Muscle layer of duodenum (tissue), 2 donors: ENCODE measurements at regions not wholly inside any gene's neighbourhood (a gene's known extent, or its start where the extent isn't known, plus 50 kb on each side); places are given as distances from the start of the nearest gene placed in this dataset.

Experiments used
- H3K27ac ChIP-seq: one replicate; pipeline ENCODE4 v1.7.0; 2013; ENCODE audit warnings: mild to moderate bottlenecking, low read length
- H3K27me3 ChIP-seq: one replicate; pipeline ENCODE4 v1.7.0; 2013; ENCODE audit warnings: low read depth, mild to moderate bottlenecking, control low read depth, low read length
- H3K36me3 ChIP-seq, 2 donors: one replicate each; pipeline ENCODE4 v1.7.0; 2013; ENCODE audit warnings: low read length in 2 of 2, control low read depth in 1 of 2, mild to moderate bottlenecking in 1 of 2; ENCODE audit not compliant: insufficient read depth in 2 of 2, control insufficient read depth in 1 of 2
- H3K4me1 ChIP-seq, 2 donors: one replicate each; pipeline ENCODE4 v1.7.0; 2013; ENCODE audit warnings: low read length in 2 of 2, mild to moderate bottlenecking in 2 of 2, control low read depth in 1 of 2, moderate library complexity in 1 of 2; ENCODE audit not compliant: insufficient read depth in 2 of 2, control insufficient read depth in 1 of 2
- H3K4me3 ChIP-seq, 2 donors: one replicate each; pipeline ENCODE4 v1.7.0; 2013; ENCODE audit warnings: low read length in 2 of 2, low read depth in 1 of 2, mild to moderate bottlenecking in 1 of 2
- H3K9me3 ChIP-seq, 2 donors: one replicate each; pipeline ENCODE4 v1.7.0; 2013; ENCODE audit warnings: low read length in 2 of 2, control low read depth in 1 of 2, mild to moderate bottlenecking in 1 of 2; ENCODE audit not compliant: control insufficient read depth in 1 of 2
- donor health status: healthy.

DNA sequence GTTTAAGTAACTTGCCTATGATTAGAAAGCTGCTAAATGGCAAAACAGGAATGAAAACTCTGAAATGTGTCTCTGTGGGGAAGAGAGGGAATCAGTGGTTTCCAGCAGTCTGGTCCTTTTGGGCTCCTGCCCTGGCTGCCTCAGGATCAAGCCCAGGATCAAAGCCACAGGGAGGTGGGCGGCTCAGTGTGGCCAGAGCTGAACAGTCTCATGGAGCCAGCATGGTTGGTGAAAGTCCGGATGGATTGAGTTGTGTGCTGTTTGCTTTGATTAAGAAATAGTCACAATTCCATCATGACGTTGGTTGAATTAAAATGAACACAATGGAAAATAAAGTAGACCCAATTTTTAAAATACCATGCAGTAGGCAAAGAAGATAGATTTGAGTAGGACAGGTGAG, 344.2 kb downstream of the LPIN1 start:
- Histone ChIP-seq H3K36me3 (no peaks in the 10 kb centered on the region), H3K27ac (no peak overlapping the region), H3K9me3 (no peaks in the 10 kb centered on the region), H3K4me3 (no peak overlapping the region), H3K27me3 (no peaks in the 10 kb centered on the region), H3K4me1 (no peaks in the 10 kb centered on the region)

DNA sequence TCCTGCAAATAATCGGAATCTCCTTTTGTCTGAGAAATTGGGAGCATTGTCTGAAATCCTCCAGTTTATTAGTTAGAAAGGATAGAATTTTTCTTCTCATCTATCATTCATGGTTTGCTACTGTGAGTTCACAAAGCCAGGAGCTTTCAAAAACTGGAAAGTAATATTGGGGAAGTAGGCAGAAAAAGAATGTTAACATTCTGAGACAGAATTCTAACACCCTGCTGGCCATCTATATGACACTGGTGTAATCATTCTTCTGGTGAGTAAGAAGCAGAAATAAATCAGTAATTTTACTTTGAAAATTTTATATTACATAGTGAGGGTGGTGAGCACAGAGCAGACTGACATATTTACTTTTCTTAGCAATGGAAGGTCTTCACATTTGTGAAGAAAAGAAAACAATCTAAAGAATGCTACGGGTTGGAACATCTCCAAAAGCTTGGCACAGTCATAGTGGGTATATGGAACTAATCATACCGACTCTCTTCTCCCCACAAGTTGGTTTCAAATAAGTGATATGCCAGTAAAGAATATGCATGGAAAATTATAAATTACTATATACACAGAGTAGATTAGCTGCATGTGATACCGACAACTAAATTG, 344.9 kb downstream of the LPIN1 start:
- no peaks in the 10 kb centered on the region for H3K4me1 ChIP-seq
- no peaks in the 10 kb centered on the region for H3K36me3 ChIP-seq
- H3K9me3 ChIP-seq, result no peaks in the 10 kb centered on the region
- no peak overlapping the region for H3K4me3 ChIP-seq
- no peak overlapping the region for H3K27ac ChIP-seq
- no peaks in the 10 kb centered on the region for H3K27me3 ChIP-seq

DNA sequence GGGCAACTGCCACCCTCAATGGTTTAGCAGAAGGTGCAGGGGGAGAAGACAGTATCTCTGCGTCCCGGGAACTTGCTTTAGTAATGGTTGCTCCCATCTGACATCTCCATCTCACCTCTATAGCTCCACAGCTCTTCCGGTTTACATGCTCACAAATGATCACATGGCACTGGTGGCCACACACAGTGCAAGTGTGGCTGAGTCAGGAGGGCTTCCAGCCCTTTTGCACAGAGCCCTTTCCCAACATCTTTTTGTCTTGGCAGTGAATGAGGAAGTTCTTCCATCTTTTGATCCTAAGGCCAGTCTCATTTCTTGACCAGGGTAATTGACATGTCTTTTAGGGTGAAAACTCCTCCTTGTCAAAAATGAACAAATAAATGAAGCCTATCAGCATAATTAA, 347.7 kb downstream of the LPIN1 start:
- H3K27ac ChIP-seq, result no peak overlapping the region
- no peaks in the 10 kb centered on the region for H3K9me3 ChIP-seq
- no peaks in the 10 kb centered on the region for H3K36me3 ChIP-seq
- H3K4me1 ChIP-seq, result no peaks in the 10 kb centered on the region
- H3K27me3 ChIP-seq, result no peaks in the 10 kb centered on the region
- no peak overlapping the region for H3K4me3 ChIP-seq

DNA sequence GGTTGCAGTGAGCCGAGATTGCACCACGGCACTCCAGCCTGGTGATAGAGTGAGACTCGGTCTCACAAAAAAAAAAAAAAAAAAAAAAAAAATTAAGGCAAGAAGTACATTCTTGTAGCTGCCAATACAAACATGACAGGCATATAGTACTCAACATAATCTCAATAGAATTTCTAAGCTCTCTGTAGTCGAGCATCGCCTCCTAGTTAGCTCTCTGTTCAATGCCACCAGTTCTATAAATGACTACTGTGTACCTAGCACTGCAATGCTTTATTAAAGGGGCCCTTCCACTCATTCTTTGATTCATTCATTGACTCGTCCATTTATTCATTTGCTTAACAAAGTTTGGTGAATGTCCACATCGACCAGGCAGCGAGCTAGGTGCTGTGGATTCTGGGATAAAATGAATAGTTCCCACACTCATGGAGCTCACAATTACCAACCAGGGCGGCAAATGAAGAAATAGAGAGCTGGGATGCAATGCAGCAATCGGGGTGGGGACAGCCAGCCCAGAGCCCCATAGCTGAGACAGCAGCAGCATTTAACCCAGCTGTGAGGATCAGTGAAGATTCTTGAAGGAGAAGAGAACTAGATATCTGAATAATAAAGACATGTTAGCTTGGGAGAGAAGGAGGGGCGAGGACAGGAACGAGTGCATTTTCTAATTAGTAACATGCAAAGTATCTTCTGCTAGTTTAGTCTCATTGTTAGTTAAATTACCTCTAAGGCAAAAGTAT, 349.8 kb downstream of the LPIN1 start:
- no peaks in the 10 kb centered on the region for H3K27me3 ChIP-seq
- H3K9me3 ChIP-seq, result no peaks in the 10 kb centered on the region
- H3K4me3 ChIP-seq, result no peak overlapping the region
- H3K27ac ChIP-seq, result no peak overlapping the region
- H3K4me1 ChIP-seq, result no peaks in the 10 kb centered on the region
- H3K36me3 ChIP-seq, result no peaks in the 10 kb centered on the region

DNA sequence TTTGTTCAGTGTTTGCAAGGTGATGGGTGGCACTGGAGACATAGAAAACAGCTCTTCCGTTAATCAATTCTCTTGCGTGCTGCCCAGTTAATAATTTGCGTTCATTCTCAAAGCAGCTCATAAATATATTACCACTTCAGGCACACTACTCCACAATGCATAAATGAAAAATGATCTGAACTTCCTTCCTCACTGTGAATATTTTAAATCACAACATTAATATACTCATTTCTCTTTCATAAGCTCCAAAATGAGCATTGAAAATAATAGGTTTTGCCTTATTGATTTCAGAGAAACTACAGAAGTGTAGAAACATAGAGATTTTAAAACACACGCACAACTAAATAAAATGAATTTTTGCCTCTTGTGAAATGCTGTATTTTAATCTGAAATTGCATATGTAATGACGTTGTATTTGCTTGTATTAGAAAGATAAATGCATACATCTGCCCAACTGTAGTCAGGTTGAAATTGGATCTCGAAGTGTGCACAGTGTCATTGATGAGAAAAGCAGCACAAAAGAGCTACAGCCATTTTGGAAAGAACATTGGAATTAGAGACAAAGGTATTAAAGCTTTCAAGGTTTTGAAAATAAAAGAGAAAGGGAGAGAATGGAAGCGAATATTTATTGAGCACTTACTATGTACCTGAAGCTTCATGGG, 350.5 kb downstream of the LPIN1 start:
- Histone ChIP-seq H3K36me3 (no peaks in the 10 kb centered on the region), H3K27me3 (no peaks in the 10 kb centered on the region), H3K9me3 (no peaks in the 10 kb centered on the region), H3K4me1 (no peaks in the 10 kb centered on the region), H3K27ac (no peak overlapping the region), H3K4me3 (no peak overlapping the region)

DNA sequence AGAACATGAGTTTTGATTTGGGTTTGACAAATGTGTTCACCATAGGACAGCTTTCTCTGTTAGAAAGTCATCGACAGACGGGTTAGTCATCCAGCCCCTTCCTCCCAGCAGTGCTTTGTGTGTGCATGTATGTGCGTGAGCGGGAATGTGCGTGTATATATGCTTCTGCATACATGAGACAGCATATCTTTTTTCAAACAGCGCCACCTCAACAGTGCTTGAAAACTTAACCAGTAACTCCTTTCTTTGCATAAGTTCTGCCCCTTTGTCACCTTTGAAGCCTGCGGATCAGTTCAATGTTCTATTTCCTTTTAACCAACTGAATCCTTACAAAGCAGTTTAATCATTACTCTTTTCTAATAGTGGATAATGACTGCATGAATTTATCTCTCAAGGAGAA, 351.4 kb downstream of the LPIN1 start:
- Histone ChIP-seq H3K36me3 (no peaks in the 10 kb centered on the region), H3K9me3 (no peaks in the 10 kb centered on the region), H3K27ac (no peak overlapping the region), H3K4me1 (no peaks in the 10 kb centered on the region), H3K4me3 (no peak overlapping the region), H3K27me3 (no peaks in the 10 kb centered on the region)

DNA sequence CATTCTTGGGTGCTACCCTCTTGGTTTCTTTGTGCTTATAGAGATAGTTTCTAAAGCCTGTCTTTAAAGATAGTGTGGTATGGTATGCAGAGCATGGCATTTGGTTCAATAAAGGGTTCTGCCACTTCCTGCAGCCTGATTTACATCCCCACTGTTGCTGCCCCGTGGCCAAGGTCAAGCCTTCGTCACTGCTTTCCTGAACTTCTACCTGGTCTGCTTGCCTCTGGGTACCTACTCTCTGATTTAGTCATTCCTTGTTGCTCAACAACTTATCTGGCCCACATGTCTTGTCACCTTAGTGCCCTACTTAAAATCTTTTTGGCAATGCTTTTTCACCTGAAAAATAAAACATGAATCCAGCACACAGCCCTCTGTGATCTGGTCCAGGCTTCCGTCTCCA, 352.9 kb downstream of the LPIN1 start:
- no peak overlapping the region for H3K27ac ChIP-seq
- H3K9me3 ChIP-seq, result no peaks in the 10 kb centered on the region
- no peaks in the 10 kb centered on the region for H3K27me3 ChIP-seq
- no peaks in the 10 kb centered on the region for H3K4me1 ChIP-seq
- no peaks in the 10 kb centered on the region for H3K36me3 ChIP-seq
- H3K4me3 ChIP-seq, result no peak overlapping the region

DNA sequence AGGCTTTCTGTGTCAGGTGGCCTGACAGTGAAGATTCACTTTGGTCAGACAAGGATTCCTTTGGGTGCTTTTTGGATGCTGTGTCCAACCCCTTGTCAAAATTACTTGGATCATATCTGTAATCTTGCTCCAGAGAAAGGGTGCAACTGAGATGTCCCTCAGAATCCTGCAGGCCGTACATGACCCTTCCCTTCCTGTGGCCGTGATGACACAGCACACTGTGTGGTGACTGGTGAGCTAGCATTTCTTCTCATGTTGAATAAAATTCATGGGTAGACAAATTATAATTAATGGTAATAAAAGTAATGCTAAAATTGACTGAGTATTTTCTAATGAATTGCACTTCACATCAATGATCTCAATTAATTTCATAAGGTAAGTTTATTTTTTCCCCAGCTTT, 356.2 kb downstream of the LPIN1 start:
- Histone ChIP-seq H3K4me1 (peaks cover 0 to under 1% of the 10 kb centered on the region in 2 donors), H3K27me3 (no peaks in the 10 kb centered on the region), H3K36me3 (no peaks in the 10 kb centered on the region), H3K4me3 (no peak overlapping the region), H3K27ac (no peak overlapping the region), H3K9me3 (no peaks in the 10 kb centered on the region)

DNA sequence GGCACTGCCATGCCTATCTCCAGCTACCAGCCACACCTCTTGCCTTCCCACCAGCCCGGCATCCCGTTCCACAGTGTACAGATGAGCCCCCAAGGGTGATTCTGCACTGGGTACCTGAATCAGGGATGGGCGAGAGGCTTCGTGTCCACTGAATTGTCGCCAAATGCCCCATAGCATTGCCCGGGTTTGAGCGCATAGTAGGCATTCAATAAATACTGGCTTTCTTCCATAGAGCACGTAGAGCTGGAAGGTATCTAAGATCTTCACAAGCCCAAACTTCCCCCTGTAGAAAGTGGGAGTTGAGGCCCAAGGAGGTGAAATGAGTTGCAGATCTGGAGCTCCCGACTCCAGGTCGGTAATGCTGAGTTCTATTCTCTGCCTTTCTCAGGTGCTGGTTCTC, 358.7 kb downstream of the LPIN1 start:
- Histone ChIP-seq H3K27ac (no peak overlapping the region), H3K27me3 (no peaks in the 10 kb centered on the region), H3K4me1 (peaks cover 0 to 11% of the 10 kb centered on the region in 2 donors)

DNA sequence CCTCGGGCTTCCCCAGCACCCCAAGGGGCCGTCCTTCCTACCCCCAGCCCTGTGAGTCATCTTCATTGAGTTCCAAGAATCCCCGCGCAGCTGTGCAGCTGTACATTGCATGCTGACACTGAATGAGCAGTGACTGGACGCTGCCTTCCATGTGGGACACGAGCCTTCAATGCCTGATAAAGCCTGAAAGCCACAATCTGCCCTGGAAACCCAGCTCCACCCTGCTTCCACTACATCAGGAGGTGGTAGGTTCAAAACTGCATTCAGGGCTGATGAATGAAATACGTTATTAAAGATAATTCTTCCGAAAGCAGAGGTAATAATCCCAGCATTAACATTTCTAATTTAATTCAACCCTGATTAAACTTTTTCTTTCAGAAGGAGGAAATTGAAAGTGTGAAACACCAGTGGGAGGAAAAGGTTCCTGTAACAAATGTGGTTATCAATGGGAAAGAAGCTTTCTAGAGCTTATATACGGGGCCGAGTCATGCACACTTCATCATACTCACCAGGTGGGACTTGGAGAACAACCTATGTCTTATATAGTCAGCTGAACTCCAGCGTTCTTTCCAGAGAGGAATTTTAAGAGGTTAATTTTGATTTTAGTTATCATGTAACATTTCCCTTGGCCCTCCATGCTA, 360.1 kb downstream of the LPIN1 start:
- no peaks in the 10 kb centered on the region for H3K27me3 ChIP-seq
- H3K9me3 ChIP-seq, result no peaks in the 10 kb centered on the region
- H3K36me3 ChIP-seq, result no peaks in the 10 kb centered on the region
- H3K4me1 ChIP-seq, result peaks cover 0 to 14% of the 10 kb centered on the region in 2 donors
- no peak overlapping the region for H3K4me3 ChIP-seq
- no peak overlapping the region for H3K27ac ChIP-seq

More for the DNA sequence above, 358.7 kb downstream of the LPIN1 start:
- Histone ChIP-seq H3K36me3 (no peaks in the 10 kb centered on the region), H3K4me3 (no peak overlapping the region), H3K9me3 (no peaks in the 10 kb centered on the region)

DNA sequence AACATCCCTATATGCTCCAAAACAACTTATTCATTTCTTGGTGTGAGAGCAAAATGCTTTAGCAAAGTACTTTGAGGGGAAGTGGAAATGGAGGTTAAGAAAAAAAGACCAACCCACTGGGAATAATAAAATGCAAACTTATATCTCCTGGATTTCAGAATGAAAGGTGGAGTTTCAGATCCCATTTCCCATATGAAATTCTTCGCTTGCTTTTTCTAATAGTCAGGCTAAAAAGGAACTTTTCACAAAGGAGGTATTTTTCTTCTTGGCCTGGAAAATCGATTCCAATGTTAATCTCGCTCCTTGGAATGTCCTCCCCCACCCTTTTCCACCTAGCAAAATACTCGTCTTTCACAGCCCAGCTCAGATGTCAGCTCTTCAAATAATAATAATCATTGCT, 360.9 kb downstream of the LPIN1 start:
- Histone ChIP-seq H3K27me3 (no peaks in the 10 kb centered on the region), H3K4me1 (peaks cover 0 to 14% of the 10 kb centered on the region in 2 donors), H3K4me3 (no peak overlapping the region), H3K27ac (no peak overlapping the region), H3K36me3 (no peaks in the 10 kb centered on the region), H3K9me3 (no peaks in the 10 kb centered on the region)
